ENCODE measurements at regions not wholly inside any gene's neighbourhood (a gene's known extent, or its start where the extent isn't known, plus 50 kb on each side); places are given as distances from the start of the nearest gene placed in this dataset.

- TF ChIP-seq CTCF (optimal IDR thresholded peaks at IDR 0.05 in 1 of 3, IDR thresholded peaks at IDR 0.05 in 1 of 3, conservative IDR thresholded peaks at IDR 0.05 in 1 of 3; ENCODE audit: extremely low read depth in 1 of 3, insufficient read depth in 2 of 3, low read length in 3 of 3) (no peak), EZH2 (IDR thresholded peaks at IDR 0.05; ENCODE audit: low read length) (no peak)
Measured at GRCh38 chr15:91356083-91356482, 256.0 kb downstream of the SV2B start.

Measured in keratinocyte (primary cell).